Activated naive CD8-positive, alpha-beta T cell (primary cell): ENCODE measurements at regions not wholly inside any gene's neighbourhood (a gene's known extent, or its start where the extent isn't known, plus 50 kb on each side); places are given as distances from the start of the nearest gene placed in this dataset.
"Not testable (repeated sequence)": the region's sequence is repeated elsewhere in the genome, so short reads cannot be mapped to it uniquely, and the experiment has no call there.

Source experiments
- H3K27ac Mint-ChIP-seq: one replicate; pipeline ENCODE4 v1.8.0; 2021; ENCODE audit warnings: mixed read lengths
- H3K27me3 Mint-ChIP-seq: one replicate; pipeline ENCODE4 v1.8.0; 2021; ENCODE audit warnings: mixed read lengths
- H3K36me3 Mint-ChIP-seq: one replicate; pipeline ENCODE4 v1.8.0; 2021; ENCODE audit warnings: mixed read lengths
- H3K4me1 Mint-ChIP-seq: one replicate; pipeline ENCODE4 v1.8.0; 2021; ENCODE audit warnings: low read depth, mixed read lengths
- H3K4me3 Mint-ChIP-seq: one replicate; pipeline ENCODE4 v1.8.0; 2021; ENCODE audit warnings: mild to moderate bottlenecking, mixed read lengths
- H3K9me3 Mint-ChIP-seq: one replicate; pipeline ENCODE4 v1.8.0; 2021; ENCODE audit warnings: low read depth, mixed read lengths

DNA sequence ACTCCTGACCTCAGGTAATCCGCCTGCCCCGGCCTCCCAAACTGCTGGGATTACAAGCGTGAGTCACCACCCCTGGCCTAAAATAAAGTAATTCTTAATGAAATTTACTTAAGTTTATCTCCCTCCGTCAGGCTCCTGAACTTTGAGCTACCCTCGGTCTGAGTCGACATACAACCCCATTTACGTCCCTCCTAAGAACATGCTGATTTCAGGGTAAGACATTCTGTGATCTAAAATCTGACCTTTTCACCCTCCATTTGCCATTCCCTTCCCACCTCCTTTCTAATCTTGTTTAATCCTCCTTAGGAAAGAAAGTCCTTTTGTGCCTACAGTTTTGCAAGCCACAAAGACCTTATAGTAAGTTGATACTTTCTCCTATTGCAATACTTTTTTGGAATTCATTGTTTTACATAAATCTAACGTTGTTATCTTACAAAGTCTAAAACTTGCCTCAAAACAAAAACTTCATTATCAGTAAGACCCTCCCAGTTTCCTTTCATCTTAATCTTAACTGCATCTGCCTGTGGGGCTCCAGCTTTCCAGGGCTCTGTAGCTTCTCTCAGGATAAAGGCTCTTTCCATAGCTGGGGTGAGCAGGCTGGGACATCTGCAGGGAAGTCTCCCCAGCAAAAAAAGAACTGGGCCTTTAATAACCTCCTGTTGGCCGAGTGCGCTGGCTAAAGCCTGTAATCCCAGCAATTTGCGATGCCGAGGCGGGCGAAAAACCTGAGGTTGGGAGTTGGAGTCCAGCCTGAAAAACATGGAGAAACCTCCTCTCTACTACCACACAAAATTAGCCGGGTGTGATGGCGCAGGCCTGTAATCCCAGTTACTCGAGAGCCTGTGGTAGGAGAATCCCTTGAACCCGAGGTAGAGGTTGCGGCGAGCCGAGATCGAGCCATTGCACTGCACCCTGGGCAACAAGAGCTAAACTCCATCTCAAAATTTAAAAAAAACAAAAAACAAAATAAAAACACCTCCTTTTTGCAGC, 143.1 kb downstream of the ZNF737 start:
- Mint-ChIP-seq H3K4me1 (peaks cover 10% of the 10 kb centered on the region), H3K4me3 (peak overlapping the region; percentile 98), H3K27ac (peak overlapping the region; percentile 4), H3K27me3 (no peaks in the 10 kb centered on the region), H3K9me3 (peaks cover 4% of the 10 kb centered on the region), H3K36me3 (peaks cover 6% of the 10 kb centered on the region)

DNA sequence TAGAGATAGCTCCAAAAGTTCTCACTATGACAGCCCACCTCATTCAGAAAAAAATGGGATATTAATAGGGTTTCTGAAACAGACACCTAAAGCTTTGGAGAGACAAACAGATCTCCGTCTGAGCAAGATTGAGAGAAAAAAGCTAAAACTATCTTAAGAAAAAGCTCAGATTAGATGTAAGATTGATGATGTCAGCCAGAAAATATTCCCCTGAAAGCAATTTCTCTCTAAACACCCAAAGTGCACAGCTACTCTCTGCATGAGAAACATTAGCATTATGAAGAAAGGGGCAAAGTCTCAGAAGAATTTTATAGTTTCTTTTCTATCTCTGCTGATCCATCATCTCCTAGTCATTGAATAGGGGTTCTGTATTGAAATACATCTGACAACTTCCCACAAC, 148.9 kb downstream of the ZNF737 start:
- peaks cover 2% of the 10 kb centered on the region for H3K4me1 Mint-ChIP-seq
- no peaks in the 10 kb centered on the region for H3K27me3 Mint-ChIP-seq
- peaks cover 24% of the 10 kb centered on the region for H3K36me3 Mint-ChIP-seq
- no peaks in the 10 kb centered on the region for H3K9me3 Mint-ChIP-seq
- H3K27ac Mint-ChIP-seq, result no peak overlapping the region
- no peak overlapping the region for H3K4me3 Mint-ChIP-seq

DNA sequence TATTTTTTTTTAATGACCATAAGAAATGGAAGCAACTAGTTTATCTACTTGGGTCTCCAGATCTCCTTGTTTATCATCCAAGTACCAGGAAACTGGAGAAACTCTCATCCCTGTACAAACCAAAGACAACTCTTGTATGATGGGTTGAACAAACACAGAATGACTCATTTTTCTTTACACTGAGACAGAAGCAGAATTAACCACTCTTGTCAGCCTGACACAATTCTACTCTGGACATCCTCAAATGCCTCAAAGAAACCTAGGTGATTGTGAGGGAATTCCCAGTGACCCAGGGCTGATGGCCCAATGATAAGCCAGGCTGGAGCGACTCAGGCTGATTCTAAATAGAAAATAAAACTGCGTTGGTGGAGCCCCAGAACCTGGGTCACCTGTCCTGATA, 151.5 kb downstream of the ZNF737 start:
- no peak overlapping the region for H3K27ac Mint-ChIP-seq
- H3K4me1 Mint-ChIP-seq, result no peaks in the 10 kb centered on the region
- H3K36me3 Mint-ChIP-seq, result peaks cover 27% of the 10 kb centered on the region
- no peaks in the 10 kb centered on the region for H3K9me3 Mint-ChIP-seq
- H3K4me3 Mint-ChIP-seq, result no peak overlapping the region
- H3K27me3 Mint-ChIP-seq, result no peaks in the 10 kb centered on the region

DNA sequence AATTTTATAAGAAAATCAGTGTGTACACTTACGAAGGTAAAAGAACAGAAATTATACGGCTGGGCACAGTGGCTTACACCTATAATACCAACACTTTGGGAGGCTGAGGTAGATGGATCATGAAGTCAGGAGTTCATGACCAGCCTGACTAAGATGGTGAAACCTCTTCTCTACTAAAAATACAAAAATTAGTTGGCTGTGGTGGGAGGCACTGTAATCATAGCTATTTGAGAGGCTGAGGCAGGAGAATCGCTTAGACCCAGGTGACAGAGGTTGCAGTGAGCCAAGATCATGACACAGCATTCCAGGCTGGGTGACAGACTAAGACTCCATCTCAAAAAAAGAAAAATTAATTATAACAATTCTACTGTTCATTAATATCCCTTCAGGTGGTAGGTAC, 151.9 kb downstream of the ZNF737 start:
- H3K4me1 Mint-ChIP-seq, result no peaks in the 10 kb centered on the region
- H3K27me3 Mint-ChIP-seq, result no peaks in the 10 kb centered on the region
- H3K27ac Mint-ChIP-seq, result no peak overlapping the region
- H3K4me3 Mint-ChIP-seq, result no peak overlapping the region
- H3K36me3 Mint-ChIP-seq, result peaks cover 29% of the 10 kb centered on the region
- H3K9me3 Mint-ChIP-seq, result peaks cover 2% of the 10 kb centered on the region

DNA sequence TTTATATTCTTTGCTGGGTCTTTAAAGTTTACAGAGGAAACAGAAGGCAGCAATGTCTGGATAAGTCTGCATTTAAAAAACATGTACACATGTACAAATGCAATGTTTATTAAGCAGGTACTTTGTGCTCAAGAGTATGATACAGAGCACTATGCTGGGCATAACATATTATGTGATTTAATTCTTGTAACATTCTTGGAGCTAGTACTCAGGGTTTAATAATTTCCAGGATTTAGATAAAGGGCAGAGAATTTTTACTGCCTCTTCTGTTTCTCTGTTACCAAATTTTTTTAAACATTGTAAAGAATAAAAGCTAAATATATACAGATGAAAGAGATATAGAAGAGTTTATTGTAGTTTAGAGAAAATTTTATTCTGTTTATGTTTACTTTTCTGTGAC, 152.7 kb downstream of the ZNF737 start:
- peaks cover 30% of the 10 kb centered on the region for H3K36me3 Mint-ChIP-seq
- peaks cover 6% of the 10 kb centered on the region for H3K9me3 Mint-ChIP-seq
- no peaks in the 10 kb centered on the region for H3K27me3 Mint-ChIP-seq
- no peaks in the 10 kb centered on the region for H3K4me1 Mint-ChIP-seq
- no peak overlapping the region for H3K4me3 Mint-ChIP-seq
- no peak overlapping the region for H3K27ac Mint-ChIP-seq

DNA sequence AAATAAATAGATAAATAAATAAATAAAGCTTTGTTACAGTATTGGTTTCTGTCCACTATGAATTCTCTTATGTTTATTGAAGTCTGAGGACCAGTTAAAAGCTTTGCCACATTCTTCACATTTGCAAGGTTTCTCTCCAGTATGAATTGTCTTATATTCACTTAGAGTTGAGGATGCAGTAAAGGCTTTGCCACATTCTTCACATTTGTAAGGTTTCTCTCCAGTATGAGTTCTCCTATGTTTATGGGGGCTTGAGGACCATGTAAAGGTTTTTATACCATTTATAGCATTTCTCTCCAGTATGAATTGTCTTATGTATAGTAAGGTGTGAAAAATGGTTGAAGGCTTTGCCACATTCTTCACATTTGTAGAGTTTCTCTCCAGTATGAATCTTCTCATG, 168.3 kb downstream of the ZNF737 start:
- no peak overlapping the region for H3K27ac Mint-ChIP-seq
- no peaks in the 10 kb centered on the region for H3K4me1 Mint-ChIP-seq
- H3K36me3 Mint-ChIP-seq, result peaks cover 27% of the 10 kb centered on the region
- no peak overlapping the region for H3K4me3 Mint-ChIP-seq
- peaks cover 24% of the 10 kb centered on the region for H3K9me3 Mint-ChIP-seq
- no peaks in the 10 kb centered on the region for H3K27me3 Mint-ChIP-seq

DNA sequence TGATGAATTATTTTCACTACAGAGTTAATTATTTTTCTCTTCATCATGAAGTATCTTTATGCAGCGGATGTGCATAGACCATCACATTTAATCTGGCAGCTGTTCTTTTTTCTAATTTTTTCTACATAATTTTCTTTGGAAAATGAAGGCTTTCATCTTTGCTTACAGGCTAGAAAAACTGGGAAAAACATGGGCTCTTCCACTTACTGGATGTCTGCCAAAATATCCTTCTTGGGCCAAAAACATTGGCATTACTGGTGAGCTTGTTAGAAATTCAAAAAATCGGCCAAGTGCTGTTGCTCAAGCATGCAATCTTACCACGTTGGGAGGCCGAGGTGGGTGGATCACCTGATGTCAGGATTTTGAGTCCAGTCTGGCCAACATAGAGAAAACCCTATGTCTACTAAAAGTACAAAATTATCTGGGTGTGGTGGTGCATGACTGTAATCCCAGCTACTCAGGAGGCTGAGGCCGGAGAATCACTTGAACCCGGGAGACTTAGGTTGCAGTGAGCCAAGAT, 176.8 kb downstream of the ZNF737 start:
- H3K4me3 Mint-ChIP-seq, result no peak overlapping the region

DNA sequence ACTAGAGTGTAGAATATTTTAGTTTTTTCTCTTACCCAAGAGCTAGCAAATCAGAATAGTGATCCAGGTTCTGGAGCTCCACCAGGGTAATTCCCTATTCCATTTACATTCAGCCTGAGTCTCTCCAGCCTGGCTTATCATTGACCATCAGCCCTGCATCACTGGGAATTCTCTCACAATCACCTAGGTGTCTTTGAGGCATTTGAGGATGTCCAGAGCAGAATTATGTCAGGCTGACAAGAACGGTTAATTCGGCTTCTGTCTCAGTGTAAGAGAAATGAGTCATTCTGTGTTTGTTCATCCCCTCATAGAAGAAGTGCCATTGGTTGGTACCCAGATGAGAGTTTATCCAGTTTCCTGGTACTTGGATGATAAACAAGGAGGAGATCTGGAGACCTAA, 180.5 kb downstream of the ZNF737 start:
- no peak overlapping the region for H3K27ac Mint-ChIP-seq
- H3K27me3 Mint-ChIP-seq, result no peaks in the 10 kb centered on the region
- H3K4me1 Mint-ChIP-seq, result no peaks in the 10 kb centered on the region
- peaks cover 11% of the 10 kb centered on the region for H3K36me3 Mint-ChIP-seq
- H3K4me3 Mint-ChIP-seq, result no peak overlapping the region
- peaks cover 26% of the 10 kb centered on the region for H3K9me3 Mint-ChIP-seq

More for the DNA sequence above, 176.8 kb downstream of the ZNF737 start:
- no peak overlapping the region for H3K27ac Mint-ChIP-seq
- H3K36me3 Mint-ChIP-seq, result peaks cover 2% of the 10 kb centered on the region
- no peaks in the 10 kb centered on the region for H3K4me1 Mint-ChIP-seq
- H3K27me3 Mint-ChIP-seq, result no peaks in the 10 kb centered on the region
- H3K9me3 Mint-ChIP-seq, result peaks cover 19% of the 10 kb centered on the region

DNA sequence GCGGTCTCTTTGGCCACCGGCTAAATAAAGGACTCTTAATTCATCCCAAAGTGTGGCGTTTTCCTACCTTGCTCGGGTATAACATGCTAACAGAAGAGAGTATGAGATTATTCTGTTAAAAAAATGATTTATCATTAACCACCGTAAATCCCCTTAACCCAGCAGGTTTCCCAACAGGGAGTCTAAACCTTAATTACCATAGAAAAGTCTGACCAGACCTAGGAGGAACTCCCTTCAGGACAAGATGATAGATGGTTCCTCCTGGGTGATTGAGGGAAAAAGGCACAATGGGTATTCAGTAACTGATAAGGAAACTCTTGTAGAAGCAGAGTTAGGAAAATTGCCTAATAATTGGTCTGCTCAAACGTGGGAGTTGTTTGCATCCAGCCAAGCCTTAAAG, 193.7 kb downstream of the ZNF737 start:
- no peak overlapping the region for H3K27ac Mint-ChIP-seq
- H3K36me3 Mint-ChIP-seq, result peaks cover 3% of the 10 kb centered on the region
- H3K27me3 Mint-ChIP-seq, result no peaks in the 10 kb centered on the region
- H3K4me1 Mint-ChIP-seq, result no peaks in the 10 kb centered on the region
- no peak overlapping the region for H3K4me3 Mint-ChIP-seq
- peaks cover 6% of the 10 kb centered on the region for H3K9me3 Mint-ChIP-seq

DNA sequence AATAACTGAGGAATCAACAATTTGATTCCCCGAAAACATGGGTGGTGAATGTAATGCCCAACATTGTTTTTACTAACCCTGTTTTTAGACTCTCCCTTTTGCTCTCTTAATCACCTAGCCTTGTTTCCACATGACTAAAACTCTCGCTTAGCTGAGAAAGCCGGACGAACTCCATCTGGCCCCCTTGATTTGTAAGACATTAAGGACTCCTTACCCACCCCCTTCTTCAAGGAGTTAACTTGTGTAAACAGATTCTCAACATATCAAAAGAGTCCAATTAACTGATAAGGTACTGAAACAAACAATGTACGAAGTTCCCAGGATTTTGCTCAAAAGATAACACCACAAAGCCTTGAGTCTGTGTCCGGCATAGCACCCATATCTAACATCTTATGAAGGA, 194.3 kb downstream of the ZNF737 start:
- not testable (repeated sequence) for H3K4me1 Mint-ChIP-seq, H3K27me3 Mint-ChIP-seq, H3K4me3 Mint-ChIP-seq, H3K27ac Mint-ChIP-seq, H3K36me3 Mint-ChIP-seq, H3K9me3 Mint-ChIP-seq

DNA sequence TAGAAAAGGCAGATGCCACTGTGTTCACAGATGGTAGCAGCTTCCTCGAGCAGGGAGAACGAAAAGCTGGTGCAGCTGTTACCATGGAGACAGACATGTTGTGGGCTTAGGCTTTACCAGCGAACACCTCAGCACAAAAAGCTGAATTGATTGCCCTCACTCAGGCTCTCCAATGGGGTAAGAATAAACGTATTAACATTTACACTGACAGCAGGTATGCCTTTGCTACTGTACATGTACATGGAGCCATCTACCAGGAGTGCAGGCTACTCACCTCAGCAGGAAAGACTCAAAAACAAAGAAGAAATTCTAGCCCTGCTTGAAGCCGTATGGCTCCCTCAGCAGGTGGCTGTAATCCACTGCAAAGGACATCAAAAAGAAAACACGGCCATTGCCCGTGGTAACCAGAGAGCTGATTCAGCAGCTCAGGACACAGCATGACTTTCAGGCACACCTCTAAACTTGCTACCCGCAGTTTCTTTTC, 197.7 kb downstream of the ZNF737 start:
- H3K27me3 Mint-ChIP-seq, result no peaks in the 10 kb centered on the region
- H3K36me3 Mint-ChIP-seq, result no peaks in the 10 kb centered on the region
- H3K27ac Mint-ChIP-seq, result no peak overlapping the region
- no peaks in the 10 kb centered on the region for H3K4me1 Mint-ChIP-seq
- H3K4me3 Mint-ChIP-seq, result no peak overlapping the region
- no peaks in the 10 kb centered on the region for H3K9me3 Mint-ChIP-seq

DNA sequence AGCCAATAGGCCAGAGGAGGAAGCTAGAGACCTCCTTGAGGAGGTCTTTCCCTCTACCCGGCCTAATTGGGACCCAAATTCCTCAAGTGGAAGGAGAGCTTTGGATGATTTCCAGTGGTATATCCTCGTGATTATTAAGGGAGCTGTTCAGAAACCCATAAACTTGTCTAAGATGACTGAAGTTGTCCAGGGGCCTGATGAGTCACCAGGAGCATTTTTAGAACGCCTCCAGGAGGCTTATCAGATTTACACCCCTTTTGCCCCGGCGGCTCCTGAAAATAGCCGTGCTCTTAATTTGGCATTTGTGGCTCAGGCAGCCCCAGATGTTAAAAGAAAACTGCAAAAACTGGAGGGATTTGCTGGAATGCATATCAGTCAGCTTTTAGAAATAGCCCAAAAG, 198.1 kb downstream of the ZNF486 start:
- Mint-ChIP-seq H3K9me3 (no peaks in the 10 kb centered on the region), H3K27ac (no peak overlapping the region), H3K4me3 (no peak overlapping the region), H3K4me1 (no peaks in the 10 kb centered on the region), H3K36me3 (no peaks in the 10 kb centered on the region), H3K27me3 (no peaks in the 10 kb centered on the region)

DNA sequence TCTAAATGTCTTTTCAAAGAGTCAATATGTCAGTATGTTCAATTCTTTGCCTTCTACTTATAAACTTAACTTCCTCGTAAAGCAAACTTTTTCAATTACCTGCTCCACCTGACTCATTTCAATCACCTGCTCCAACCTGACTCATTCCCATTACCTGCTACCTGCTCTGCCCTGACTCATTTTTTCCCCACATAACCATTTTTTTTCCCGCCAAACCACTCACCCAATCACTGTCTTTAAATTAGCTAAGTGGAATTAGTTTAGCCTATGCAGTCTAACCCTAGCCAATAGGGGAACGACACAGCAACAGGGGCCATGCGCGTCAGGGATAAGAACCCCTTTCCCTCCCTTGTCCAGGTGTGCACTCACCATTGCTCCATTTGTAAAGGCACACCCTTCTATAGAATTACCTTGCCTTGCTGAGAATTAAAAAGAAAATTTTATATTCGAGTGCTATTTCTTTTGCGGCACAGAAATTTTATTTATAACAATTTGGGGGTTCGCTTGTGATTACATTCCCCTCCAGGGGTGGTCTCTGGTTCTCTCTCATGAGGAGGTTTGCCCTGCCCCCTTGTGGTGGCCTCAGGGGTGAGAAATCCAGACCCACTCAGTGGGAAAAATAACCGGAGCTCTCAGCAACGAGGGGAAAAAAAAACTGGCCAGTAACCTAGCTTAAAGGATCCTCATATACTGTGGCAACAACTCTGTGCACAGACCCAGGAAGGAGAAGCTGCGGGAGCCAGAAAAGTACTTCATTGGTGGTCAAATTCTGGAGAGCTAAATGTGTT, 193.1 kb downstream of the ZNF486 start:
- Mint-ChIP-seq H3K27ac (no peak overlapping the region), H3K9me3 (peaks cover 18% of the 10 kb centered on the region), H3K36me3 (peaks cover 4% of the 10 kb centered on the region), H3K27me3 (no peaks in the 10 kb centered on the region), H3K4me1 (no peaks in the 10 kb centered on the region), H3K4me3 (no peak overlapping the region)

DNA sequence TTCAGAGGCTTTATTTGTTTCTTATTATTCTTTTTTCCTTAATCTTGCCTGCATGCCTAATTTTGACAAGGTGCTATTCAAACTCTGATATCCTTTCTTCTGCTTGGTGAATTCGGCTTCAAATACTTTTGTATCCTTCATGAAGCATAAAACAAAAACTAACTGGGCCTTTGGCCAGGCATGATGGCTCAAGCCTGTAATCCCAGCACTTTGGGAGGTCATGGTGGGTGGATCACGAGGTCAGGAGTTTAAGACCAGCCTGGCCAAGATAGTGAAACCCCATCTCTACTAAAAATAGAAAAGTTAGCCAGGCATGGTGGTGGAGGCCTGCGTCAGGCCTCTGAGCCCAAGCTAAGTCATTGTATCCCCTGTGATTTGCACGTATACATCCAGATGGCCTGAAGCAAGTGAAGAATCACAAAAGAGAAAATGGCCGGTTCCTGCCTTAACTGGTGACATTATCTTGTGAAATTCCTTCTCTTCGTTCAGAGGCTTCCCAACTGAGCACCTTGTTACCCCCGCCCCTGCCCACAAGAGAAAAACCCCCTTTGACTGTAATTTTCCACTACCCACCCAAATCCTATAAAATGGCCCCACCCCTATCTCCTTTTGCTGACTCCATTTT, 191.9 kb downstream of the ZNF486 start:
- H3K4me1 Mint-ChIP-seq, H3K36me3 Mint-ChIP-seq, H3K27ac Mint-ChIP-seq, H3K27me3 Mint-ChIP-seq, H3K4me3 Mint-ChIP-seq: not testable (repeated sequence)
- H3K9me3 Mint-ChIP-seq, result peaks cover 18% of the 10 kb centered on the region

DNA sequence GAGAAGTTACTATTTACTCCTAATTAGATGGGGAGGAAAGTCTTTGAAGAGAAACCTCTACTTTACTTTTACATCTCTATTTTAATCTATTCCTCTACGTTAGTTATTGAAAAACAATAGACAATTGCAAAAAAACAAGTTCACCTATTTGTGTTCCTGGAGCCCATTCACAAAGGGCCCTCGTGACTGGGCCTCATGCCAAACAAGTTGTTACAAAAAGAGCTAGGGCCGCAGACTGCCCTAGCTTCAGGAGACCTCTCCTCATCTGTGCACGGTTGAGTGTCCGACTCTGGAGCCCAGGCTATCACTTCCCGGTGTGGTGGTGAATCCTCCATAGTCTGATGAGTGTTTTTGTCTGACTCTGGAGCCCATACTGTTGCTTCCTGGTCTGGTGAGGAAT, 190.9 kb downstream of the ZNF486 start:
- Mint-ChIP-seq H3K9me3 (peaks cover 18% of the 10 kb centered on the region), H3K4me1 (no peaks in the 10 kb centered on the region), H3K36me3 (peaks cover 4% of the 10 kb centered on the region), H3K4me3 (no peak overlapping the region), H3K27me3 (no peaks in the 10 kb centered on the region), H3K27ac (no peak overlapping the region)
